ENCODE measurements at regions not wholly inside any gene's neighbourhood (a gene's known extent, or its start where the extent isn't known, plus 50 kb on each side); places are given as distances from the start of the nearest gene placed in this dataset.

GRCh38 chr1:21347072-21347581 is 56.9 kb upstream of the ECE1 start:
- no peak for DNase-seq (ENCODE audit: extremely low read depth, low read depth)
- H3K4me3 ChIP-seq (replicated peaks; ENCODE audit: low read depth, low read length): peak overlapping the region; percentile 71
- TF ChIP-seq CTCF (IDR thresholded peaks at IDR 0.05; ENCODE audit: low read depth, low read length, missing control alignments): no peak

GRCh38 chr1:21346365-21347071 is 56.3 kb upstream of the ECE1 start:
- no peak for DNase-seq (ENCODE audit: extremely low read depth, low read depth)
- no peak for TF ChIP-seq CTCF (IDR thresholded peaks at IDR 0.05; ENCODE audit: low read depth, low read length, missing control alignments)
- H3K4me3 ChIP-seq (replicated peaks; ENCODE audit: low read depth, low read length): peak overlapping the region; percentile 71

GRCh38 chr1:21344750-21345443 is 54.6 kb upstream of the ECE1 start:
- DNase-seq (ENCODE audit: extremely low read depth, low read depth): no peak
- no peak for TF ChIP-seq CTCF (IDR thresholded peaks at IDR 0.05; ENCODE audit: low read depth, low read length, missing control alignments)
- peak overlapping the region; percentile 71 for H3K4me3 ChIP-seq (replicated peaks; ENCODE audit: low read depth, low read length)

- no peak for DNase-seq (ENCODE audit: extremely low read depth, low read depth)
- peak overlapping the region; percentile 71 for H3K4me3 ChIP-seq (replicated peaks; ENCODE audit: low read depth, low read length)
- TF ChIP-seq CTCF (IDR thresholded peaks at IDR 0.05; ENCODE audit: low read depth, low read length, missing control alignments): no peak
These were observed 54.0 kb upstream of the ECE1 start for GRCh38 chr1:21344098-21344749.

GRCh38 chr1:21342961-21343838 is 52.9 kb upstream of the ECE1 start:
- peak overlapping the region; percentile 71 for H3K4me3 ChIP-seq (replicated peaks; ENCODE audit: low read depth, low read length)
- no peak for DNase-seq (ENCODE audit: extremely low read depth, low read depth)
- TF ChIP-seq CTCF (IDR thresholded peaks at IDR 0.05; ENCODE audit: low read depth, low read length, missing control alignments): no peak

GRCh38 chr1:21341517-21342078 is 51.3 kb upstream of the ECE1 start:
- peak overlapping the region; percentile 71 for H3K4me3 ChIP-seq (replicated peaks; ENCODE audit: low read depth, low read length)
- DNase-seq (ENCODE audit: extremely low read depth, low read depth): no peak
- TF ChIP-seq CTCF (IDR thresholded peaks at IDR 0.05; ENCODE audit: low read depth, low read length, missing control alignments): no peak

All from HFF-Myc (cell line).